Muscle of leg (tissue), 3 donors: ENCODE measurements at regions not wholly inside any gene's neighbourhood (a gene's known extent, or its start where the extent isn't known, plus 50 kb on each side); places are given as distances from the start of the nearest gene placed in this dataset.

Experiments used
- DNase-seq: peaks from one replicate; pipeline ENCODE4 v3.0.0; 2013
- H3K27ac ChIP-seq: one replicate; pipeline ENCODE4 v1.5.1; 2013; ENCODE audit warnings: mild to moderate bottlenecking, low read length, control low read depth
- H3K27me3 ChIP-seq: one replicate; pipeline ENCODE4 v1.6.1; 2013; ENCODE audit warnings: low read length; ENCODE audit not compliant: control insufficient read depth, insufficient read depth
- H3K36me3 ChIP-seq: one replicate; pipeline ENCODE4 v1.6.1; 2013; ENCODE audit warnings: low read length; ENCODE audit not compliant: control insufficient read depth, insufficient read depth
- H3K4me1 ChIP-seq: one replicate; pipeline ENCODE4 v1.6.1; 2013; ENCODE audit warnings: low read length; ENCODE audit not compliant: control insufficient read depth, insufficient read depth
- H3K4me3 ChIP-seq: one replicate; pipeline ENCODE4 v1.5.1; 2013; ENCODE audit warnings: low read length, control low read depth
- H3K9me3 ChIP-seq: replicated peaks from 2 replicates; pipeline ENCODE4 v1.6.1; 2013; ENCODE audit warnings: low read depth, low read length; ENCODE audit not compliant: control insufficient read depth
- WGBS: methylation state at CpG from one replicate; pipeline ENCODE4 v1.1.5; 2013; ENCODE audit warnings: missing lambda C conversion rate; ENCODE audit not compliant: insufficient coverage; 5-methylcytosine and 5-hydroxymethylcytosine counted together

DNA sequence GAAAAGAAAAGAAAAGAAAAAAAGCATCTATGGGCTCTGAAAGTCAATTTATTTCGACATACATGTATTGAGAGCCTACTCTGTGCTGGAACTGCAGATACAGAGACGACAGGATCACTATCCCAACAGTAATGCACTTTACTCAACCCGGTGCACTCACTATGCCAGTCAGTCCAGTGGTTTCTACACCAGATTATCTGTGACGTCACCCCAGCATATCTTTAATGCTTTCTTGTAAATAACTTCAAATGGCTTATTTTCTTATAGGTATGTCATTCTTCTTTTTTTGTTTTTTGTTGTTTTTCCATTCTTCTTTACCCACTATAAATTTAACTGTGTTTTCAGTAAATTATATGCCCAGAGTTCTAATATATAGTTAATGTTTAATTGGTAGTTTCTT is 800.0 kb upstream of the FANCL start:
- WGBS: 89% methylated on average over 2 of the region's 4 CpGs
- H3K9me3 ChIP-seq: no peaks in the 10 kb centered on the region
- no peak overlapping the region for H3K27ac ChIP-seq
- no peak overlapping the region for H3K4me3 ChIP-seq
- H3K27me3 ChIP-seq: no peaks in the 10 kb centered on the region
- no peak for DNase-seq
- H3K4me1 ChIP-seq: no peaks in the 10 kb centered on the region
- H3K36me3 ChIP-seq: no peaks in the 10 kb centered on the region

DNA sequence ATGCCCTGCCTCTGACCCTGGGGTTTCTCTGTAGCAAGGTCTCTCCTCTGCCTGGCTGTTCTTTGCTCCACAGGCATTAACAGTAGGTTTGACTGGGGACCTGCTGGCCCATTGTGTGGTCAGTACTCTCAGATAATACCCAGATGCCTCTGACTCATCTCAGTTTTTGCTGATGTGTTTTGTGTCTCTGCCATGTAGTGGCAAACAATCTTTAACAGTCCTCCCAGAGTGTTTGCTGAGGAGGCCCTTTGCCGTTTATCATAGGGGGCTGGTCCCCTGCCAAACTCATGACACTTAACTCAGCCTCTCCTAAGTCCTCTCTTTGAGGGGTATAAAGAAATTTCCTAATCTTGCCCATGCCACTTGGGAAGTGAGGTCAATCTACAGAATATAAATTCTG is 793.7 kb upstream of the FANCL start:
- Histone ChIP-seq H3K27me3 (no peaks in the 10 kb centered on the region), H3K36me3 (no peaks in the 10 kb centered on the region), H3K27ac (no peak overlapping the region), H3K9me3 (no peaks in the 10 kb centered on the region), H3K4me3 (no peak overlapping the region), H3K4me1 (no peaks in the 10 kb centered on the region)
- no peak for DNase-seq
- WGBS: no CpG with 5 or more reads among the region's 1 CpG

- Histone ChIP-seq H3K36me3 (no peaks in the 10 kb centered on the region), H3K4me1 (no peaks in the 10 kb centered on the region), H3K9me3 (no peaks in the 10 kb centered on the region), H3K4me3 (no peak overlapping the region), H3K27me3 (no peaks in the 10 kb centered on the region), H3K27ac (no peak overlapping the region)
- WGBS: no CpG with 5 or more reads among the region's 3 CpGs
- DNase-seq: no peak
These were observed 793.0 kb upstream of the FANCL start for GRCh38 chr2:59034106-59034505.

- no peaks in the 10 kb centered on the region for H3K27me3 ChIP-seq
- no peak overlapping the region for H3K4me3 ChIP-seq
- no peak for DNase-seq
- no peak overlapping the region for H3K27ac ChIP-seq
- no peaks in the 10 kb centered on the region for H3K9me3 ChIP-seq
- WGBS: no CpG with 5 or more reads among the region's 1 CpG
- no peaks in the 10 kb centered on the region for H3K36me3 ChIP-seq
- H3K4me1 ChIP-seq: no peaks in the 10 kb centered on the region
These were observed 792.5 kb upstream of the FANCL start for GRCh38 chr2:59033661-59034060.

- Histone ChIP-seq H3K36me3 (no peaks in the 10 kb centered on the region), H3K9me3 (no peaks in the 10 kb centered on the region), H3K4me3 (no peak overlapping the region), H3K4me1 (no peaks in the 10 kb centered on the region), H3K27ac (no peak overlapping the region), H3K27me3 (no peaks in the 10 kb centered on the region)
- 38% methylated on average over 1 of the region's 3 CpGs for WGBS
- DNase-seq: peak; percentile 87
These were observed 791.4 kb upstream of the FANCL start for GRCh38 chr2:59032499-59032898.

GRCh38 chr2:59029058-59029457 is 787.9 kb upstream of the FANCL start:
- Histone ChIP-seq H3K27ac (peak overlapping the region; percentile 48), H3K9me3 (no peaks in the 10 kb centered on the region), H3K27me3 (no peaks in the 10 kb centered on the region), H3K4me3 (no peak overlapping the region), H3K4me1 (no peaks in the 10 kb centered on the region), H3K36me3 (no peaks in the 10 kb centered on the region)
- WGBS: 38% methylated on average over 6 of the region's 6 CpGs
- DNase-seq: peak; percentile 91

DNA sequence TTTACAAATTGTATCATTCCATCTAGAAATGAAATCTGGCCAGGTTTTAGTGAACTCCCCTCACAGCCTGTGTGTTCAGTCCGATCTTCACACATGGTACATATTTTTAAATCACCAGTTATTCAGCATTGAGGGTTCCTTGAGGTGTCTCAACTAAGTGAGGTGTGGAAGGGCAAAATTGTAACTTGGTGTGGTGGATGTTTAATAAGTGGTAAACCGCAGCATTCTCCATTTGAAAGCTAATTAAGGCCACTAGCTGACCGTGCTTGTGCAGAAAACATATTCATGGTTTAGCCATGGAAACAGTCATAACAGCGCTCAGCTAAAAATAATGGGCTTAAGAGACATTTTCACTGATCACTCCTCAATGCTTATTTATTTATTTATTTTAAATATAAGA is 786.2 kb upstream of the FANCL start:
- no peaks in the 10 kb centered on the region for H3K4me1 ChIP-seq
- H3K27ac ChIP-seq: no peak overlapping the region
- no peaks in the 10 kb centered on the region for H3K36me3 ChIP-seq
- no peaks in the 10 kb centered on the region for H3K27me3 ChIP-seq
- no peaks in the 10 kb centered on the region for H3K9me3 ChIP-seq
- no peak for DNase-seq
- no peak overlapping the region for H3K4me3 ChIP-seq
- WGBS: no CpG with 5 or more reads among the region's 4 CpGs

- Histone ChIP-seq H3K4me1 (no peaks in the 10 kb centered on the region), H3K9me3 (no peaks in the 10 kb centered on the region), H3K27me3 (no peaks in the 10 kb centered on the region), H3K27ac (no peak overlapping the region), H3K4me3 (no peak overlapping the region), H3K36me3 (no peaks in the 10 kb centered on the region)
- DNase-seq: peak; percentile 46
- WGBS: no CpG with 5 or more reads among the region's 5 CpGs
These were observed 784.1 kb upstream of the FANCL start for GRCh38 chr2:59025157-59025757.

DNA sequence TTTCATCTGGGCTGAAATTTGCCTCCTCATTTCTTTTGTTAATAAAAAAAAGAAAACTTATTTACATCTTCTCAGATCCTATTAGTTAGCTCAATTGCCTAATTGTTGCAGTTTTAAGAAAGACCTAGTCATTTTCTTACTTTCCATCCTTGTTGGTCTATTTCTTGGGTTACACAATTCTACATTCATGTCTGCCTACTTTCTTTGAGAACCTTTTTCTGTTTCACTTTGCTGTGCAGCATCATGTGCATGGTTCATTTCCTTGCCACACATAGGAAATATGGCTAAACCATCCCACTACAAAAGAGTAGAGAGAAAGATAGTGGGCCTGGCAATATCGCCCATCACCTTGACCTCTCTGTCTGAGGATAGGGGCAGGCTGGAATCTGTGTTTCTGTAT is 780.7 kb upstream of the FANCL start:
- no peaks in the 10 kb centered on the region for H3K27me3 ChIP-seq
- no CpG with 5 or more reads among the region's 1 CpG for WGBS
- no peaks in the 10 kb centered on the region for H3K36me3 ChIP-seq
- no peak overlapping the region for H3K27ac ChIP-seq
- H3K4me1 ChIP-seq: no peaks in the 10 kb centered on the region
- no peak overlapping the region for H3K4me3 ChIP-seq
- H3K9me3 ChIP-seq: no peaks in the 10 kb centered on the region
- DNase-seq: no peak

DNA sequence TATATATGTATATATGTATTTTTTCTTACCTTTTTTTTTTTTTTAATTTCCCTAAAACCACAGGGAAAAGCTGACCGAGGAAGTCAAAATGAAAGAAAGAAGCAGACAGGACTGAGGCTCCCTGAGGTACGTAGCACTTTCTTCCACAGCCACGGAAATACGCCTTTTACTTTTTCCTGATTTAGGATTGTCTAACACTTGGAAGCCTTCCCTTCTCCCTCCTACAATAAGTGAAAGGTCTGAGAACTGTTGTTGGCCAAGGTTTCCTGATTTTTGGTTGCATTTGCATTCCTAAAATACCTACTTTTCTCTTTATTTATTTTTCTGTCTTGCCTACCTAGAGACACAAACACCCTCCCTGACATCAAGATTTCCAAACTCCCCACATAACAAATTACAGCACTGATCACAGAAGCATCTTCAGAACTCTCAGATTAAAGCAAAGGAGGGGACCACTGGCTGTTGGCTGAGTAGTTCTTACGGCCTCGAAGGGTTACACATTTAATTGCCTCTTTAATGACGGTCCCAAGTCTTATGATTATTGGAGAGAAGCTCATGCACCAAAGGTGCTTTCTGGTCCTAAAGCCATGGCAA is 778.5 kb upstream of the FANCL start:
- H3K27me3 ChIP-seq: no peaks in the 10 kb centered on the region
- DNase-seq: peak; percentile 76
- peak overlapping the region; percentile 39 for H3K27ac ChIP-seq
- no peak overlapping the region for H3K4me3 ChIP-seq
- 60% methylated on average over 1 of the region's 7 CpGs for WGBS
- no peaks in the 10 kb centered on the region for H3K36me3 ChIP-seq
- no peaks in the 10 kb centered on the region for H3K4me1 ChIP-seq
- no peaks in the 10 kb centered on the region for H3K9me3 ChIP-seq

DNA sequence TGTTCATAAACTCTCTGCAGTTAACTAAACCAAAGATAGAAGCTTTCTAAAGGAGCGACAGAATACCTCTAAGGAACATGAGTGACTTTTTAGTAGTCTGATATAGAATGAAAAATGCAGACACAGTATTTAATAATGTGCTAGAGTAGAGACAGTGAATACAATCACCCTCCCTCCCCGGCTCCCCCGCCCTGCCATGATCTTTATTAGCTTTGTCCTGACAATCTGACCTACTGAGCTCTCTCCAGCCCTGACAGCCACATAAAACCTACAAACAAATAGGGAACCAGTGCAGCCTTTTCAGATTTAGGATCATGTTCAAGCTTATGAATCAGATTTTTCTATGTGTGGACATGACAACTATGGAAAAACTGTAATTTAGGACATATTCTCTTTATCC is 777.6 kb upstream of the FANCL start:
- Histone ChIP-seq H3K4me1 (no peaks in the 10 kb centered on the region), H3K27ac (no peak overlapping the region), H3K4me3 (no peak overlapping the region), H3K36me3 (no peaks in the 10 kb centered on the region), H3K9me3 (no peaks in the 10 kb centered on the region), H3K27me3 (no peaks in the 10 kb centered on the region)
- peak; percentile 9 for DNase-seq
- no CpG with 5 or more reads among the region's 3 CpGs for WGBS
